HG03432 (cell line): ENCODE measurements at regions not wholly inside any gene's neighbourhood (a gene's known extent, or its start where the extent isn't known, plus 50 kb on each side); places are given as distances from the start of the nearest gene placed in this dataset.
"Not testable (repeated sequence)": the region's sequence is repeated elsewhere in the genome, so short reads cannot be mapped to it uniquely, and the experiment has no call there.

Experiments used
- ATAC-seq: cut with Tn5 transposase; IDR thresholded peaks from one replicate; pipeline ENCODE4 v1.9.1; 2021; ENCODE audit warnings: mild to moderate bottlenecking, moderate library complexity; ENCODE audit not compliant: unreplicated experiment

DNA sequence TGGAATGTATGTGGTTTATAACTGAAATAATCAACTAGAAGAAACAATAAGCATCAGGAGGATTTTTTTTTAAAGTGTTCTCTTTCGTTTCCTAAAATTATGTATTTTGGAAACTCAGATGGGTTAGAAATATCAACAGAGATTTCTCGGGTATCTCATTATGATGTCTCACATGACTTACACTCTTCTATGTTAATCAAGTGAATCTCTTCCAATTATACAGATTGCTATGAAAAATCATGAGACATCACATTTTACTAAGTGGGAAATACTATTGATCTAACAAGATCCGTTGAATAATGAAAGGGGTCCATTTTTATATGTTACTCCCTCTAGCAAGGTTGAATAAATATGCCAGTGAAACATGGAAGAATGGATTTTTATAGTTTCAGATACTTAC lies 54.7 kb upstream of the NRIP1 start:
- no peak for ATAC-seq

DNA sequence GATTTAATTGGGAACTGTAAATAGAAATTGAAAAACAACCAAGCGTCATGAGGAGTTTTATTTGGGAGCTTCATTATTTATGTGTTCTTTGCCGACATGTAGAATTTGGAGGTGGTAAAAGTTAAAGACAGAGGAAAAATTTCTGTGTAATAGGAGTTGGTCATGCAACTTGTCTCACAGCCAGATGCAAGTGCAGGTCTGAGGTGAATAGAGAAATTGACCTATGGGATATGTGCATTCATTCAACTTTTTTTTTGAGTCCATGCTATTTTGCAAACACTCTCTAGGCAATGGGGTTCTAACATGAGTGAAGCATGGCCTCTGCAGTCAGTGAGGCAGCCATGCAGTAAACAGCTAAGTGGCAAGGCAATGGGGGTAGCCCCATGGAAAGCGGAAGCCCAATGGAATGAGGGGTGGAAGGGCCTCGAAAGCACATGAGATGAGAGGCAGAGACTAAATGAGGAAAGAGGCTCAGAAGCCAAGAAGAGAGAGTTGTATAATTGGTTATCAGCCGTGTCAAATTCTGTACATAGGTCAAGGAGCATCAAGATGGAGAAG lies 56.4 kb upstream of the NRIP1 start:
- ATAC-seq = no peak

DNA sequence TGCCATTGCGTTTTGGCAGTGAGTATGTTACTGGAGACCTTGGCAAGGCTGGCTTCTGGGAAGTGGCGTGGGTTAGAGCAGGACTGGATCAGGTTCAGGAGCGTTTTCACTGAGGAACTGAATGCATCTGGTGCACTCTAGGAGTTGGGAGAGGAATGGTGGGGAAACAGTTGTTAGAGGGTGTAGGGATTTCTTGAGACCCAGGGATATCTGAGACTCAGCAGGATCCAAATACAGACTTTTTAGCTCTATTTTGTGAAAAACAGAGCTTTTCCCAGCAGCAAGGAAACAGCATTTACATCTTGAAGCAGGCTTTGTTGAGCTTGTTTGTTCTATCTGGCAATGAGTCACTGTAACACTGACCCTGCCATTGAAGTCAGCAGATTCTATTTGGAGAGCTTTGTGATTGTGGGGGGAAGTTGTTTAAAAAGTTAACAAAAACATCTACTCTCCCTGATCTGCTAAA lies 56.9 kb upstream of the NRIP1 start:
- ATAC-seq = no peak

DNA sequence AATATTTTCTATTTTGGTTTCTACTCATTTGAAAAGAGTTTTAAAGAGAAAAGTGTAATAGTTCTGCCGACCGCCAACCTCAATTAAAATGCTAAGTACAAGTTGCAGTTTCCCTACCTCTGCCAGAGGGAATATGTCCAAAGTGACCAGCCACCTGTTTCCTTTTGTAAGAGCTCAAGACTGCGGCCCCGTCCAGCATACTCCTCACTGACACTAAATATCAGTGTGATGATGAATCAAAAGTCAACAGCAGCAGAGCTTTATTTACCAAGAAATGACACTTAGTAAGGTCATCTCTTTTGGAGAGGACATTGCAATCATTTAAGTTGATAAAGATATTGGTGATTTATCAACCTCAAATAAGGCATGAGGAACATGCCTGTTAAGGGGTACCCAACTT lies 57.4 kb upstream of the NRIP1 start:
- ATAC-seq = no peak

DNA sequence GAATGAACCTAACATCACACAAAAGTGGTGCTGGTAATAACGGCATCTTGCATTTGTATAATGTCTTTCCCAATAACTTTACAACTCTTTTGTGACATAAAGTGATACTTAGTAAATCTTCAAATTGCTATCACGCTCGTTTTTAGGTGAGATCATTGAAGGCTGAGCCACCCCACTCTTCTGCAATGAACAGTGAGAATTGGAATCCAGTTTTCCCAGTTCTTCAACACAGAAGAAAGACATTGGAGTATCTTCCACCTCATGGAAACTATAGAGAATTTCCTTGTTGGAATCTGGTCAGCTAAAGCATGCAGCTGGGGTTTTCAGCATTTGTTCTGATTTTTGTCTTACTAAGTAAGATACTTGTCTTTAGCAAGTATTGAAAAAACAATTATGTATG lies 59.9 kb upstream of the NRIP1 start:
- no peak for ATAC-seq

DNA sequence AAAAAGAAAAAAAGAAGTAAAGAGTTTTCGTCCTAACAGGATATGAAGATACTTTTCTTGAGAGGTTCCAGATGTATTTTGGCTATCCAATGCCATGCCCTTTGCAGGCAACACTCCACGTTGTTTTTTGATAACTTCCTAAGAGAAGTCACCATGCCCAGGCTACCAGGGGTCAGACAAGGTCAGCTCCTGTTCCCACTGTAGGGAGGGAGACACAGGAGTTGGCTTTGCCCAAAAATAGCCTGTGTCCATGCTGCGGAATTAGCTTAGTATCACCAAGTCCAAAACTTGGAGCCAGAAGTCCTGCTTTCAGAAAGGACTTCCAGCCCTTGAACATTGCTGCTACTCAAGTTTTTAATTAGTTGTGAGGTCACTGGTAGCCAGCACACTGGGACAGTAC lies 62.1 kb upstream of the NRIP1 start:
- ATAC-seq = no peak

DNA sequence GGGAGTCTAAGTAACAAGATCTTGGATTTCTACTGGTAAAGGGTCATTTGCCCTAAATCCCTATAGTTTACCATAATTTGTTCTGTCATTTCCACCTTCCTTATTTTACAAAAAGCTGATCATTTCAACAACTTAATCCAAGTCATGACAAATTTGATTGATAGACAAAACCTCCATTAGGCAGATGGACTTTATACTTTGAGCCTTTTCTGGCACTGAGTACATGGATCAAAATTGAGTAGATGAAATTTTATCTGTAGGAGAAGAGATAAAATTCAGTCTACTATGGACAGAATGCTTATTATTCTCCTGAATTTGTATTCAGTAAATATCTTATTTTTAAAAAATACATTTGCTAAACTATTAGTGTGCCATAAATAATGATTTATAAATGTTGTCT lies 62.6 kb upstream of the NRIP1 start:
- no peak for ATAC-seq

DNA sequence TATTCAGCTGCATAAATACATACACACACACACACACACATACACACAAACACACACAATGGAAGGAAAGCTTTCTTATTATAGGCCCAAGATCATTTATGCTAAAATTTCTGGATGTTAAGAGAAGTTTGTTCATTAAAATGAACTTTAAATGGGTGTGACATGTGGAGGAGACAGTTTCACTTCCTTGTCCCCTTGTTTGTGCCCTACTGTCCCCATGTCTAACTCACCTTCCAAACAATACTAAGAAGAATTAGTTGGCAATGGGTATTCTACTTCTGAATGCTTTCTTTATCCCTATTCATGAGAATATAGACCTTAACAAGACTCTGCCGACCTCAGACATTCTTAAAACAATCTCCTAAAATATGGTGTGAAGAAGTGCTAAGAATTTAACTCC lies 63.5 kb upstream of the NRIP1 start:
- ATAC-seq = no peak

DNA sequence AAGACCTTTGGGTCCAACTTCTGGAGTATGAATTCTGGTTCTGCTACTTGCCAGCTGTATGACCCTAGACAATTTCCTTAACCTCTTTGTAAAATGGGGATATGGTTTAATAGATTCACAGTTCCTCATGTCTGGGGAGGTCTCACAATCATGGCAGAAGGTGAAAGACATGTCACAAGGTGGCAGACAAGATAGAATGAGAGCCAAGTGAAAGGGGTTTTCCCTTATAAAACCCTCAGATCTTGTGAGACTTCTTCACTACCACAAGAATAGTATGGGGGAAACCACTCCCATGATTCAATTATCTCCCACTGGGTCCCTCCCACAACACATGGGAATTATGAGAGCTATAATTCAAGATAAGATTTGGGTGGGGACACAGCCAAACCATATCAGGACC lies 63.9 kb upstream of the NRIP1 start:
- ATAC-seq = not testable (repeated sequence)

DNA sequence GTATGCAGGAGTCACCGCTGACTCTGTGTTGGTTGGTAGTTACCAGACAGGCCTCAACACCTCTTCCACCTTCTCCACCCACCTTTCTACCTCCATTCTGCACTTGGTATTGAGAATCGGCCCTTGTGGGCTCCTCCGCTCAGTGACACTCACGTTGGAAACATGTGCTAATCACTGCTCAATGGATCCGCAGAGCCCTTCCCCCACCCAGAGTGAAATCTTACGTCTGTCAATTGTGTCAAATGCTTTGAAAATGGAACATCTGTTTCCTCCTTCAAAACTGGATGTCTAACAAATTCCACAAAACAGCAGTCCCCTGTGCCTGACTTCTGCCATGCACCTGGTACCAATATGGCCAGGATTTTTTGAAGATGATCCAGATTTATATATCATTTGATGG lies 65.5 kb upstream of the NRIP1 start:
- no peak for ATAC-seq

DNA sequence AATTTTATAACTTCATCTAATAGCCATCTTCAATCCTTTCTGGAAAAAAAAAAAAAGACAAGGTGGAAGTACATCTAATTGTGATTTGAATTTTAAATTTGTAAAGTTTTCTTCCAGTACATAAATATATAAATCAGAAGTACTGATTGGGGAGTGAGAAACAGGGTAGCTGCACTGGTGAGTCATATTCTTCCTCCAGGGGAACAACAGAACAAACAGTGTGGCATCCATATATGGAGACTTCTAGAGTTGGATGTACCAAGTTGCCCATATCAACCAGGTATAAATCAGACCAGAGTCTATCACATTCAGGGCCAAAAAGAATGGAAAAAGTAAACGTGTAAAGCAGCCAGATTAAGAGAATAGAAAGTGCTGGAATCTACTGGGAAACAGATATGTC lies 66.0 kb upstream of the NRIP1 start:
- ATAC-seq = no peak

DNA sequence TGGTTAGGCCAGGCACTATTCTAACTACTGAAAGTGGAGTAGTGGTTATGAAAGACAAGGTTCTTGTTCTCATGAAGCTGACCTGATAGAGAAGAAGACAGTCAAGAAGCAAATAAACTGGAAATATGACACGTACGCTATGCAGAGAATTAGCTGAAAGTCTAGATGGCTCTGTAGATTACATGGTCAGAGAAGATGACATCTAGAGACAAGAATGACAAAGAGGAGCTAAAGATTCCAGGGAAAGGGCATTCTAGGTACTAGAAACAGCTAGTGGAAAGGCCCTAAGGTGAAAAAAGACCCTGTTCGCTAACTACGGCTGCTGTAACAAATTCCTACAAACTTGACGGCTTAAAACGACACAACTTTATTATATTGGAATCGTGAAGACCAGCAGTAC lies 68.0 kb upstream of the NRIP1 start:
- no peak for ATAC-seq

DNA sequence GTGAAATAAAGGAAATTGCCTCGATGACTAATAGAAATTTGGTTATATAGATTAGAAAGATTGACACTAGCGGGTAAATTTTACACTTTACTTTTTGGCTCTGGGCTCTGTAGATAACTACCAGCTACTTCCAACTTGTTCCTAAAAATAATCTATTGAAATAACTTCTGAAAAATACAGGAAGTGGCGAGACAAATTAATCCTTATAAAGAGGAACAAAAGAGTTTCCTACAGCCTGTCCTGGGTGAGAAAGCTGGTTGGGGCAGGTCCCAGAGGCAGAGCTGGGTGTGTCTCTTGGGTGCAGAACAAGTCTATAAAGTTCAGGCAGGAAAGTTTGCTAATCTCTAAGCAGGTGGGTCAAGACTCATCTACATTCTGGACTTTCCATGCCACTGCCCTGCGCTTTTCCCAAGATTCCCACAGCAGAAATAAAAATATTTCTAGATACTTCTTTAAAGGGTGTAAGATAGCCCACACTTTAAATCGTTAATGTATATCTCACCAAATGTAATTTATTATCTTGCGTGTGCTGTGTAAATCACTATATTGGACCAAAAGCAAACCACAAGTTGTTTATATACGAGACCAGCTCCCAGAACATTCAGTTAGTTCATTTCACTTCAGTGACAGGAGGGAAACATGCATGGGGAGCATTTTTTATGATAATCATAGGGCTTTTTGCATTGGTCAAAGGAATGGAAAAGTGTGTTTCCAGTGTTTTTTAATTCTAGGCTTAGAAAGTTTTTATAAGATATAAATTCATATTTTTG lies 70.1 kb upstream of the NRIP1 start:
- ATAC-seq = no peak

DNA sequence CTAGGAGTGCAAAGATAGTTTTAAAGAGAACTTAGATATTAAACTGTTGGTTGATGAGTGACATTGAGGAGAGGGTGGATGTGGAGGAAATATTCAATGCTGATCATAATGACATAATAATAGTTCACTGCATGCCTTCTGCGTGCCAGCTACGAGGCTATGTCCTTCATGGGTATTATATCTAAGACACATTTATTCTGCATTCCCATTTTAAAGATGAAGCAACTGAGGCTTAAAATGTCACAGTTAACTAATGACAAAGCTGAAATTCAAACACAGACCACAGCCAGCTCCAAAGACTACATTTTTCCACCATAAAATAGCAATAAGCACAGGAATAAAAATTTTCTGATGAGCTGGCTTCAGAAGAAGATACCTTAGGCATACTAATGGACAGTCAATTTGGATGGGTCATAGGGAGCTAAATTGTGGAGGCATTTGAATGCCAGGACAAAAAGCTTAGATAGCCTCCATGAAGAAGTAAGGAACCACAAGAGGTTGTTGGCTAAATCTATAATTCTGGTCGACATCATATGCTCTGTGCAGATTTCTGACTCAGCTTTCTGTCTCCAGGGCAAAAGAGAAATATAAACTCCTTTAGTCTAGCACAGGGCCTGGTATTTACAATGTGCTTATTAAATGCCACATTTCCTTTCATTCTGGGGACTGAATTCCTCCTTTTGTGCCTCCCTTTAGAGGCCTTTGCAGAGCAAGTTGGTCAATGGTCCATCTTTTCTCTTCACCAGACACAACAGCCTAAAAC lies 71.2 kb upstream of the NRIP1 start:
- no peak for ATAC-seq

DNA sequence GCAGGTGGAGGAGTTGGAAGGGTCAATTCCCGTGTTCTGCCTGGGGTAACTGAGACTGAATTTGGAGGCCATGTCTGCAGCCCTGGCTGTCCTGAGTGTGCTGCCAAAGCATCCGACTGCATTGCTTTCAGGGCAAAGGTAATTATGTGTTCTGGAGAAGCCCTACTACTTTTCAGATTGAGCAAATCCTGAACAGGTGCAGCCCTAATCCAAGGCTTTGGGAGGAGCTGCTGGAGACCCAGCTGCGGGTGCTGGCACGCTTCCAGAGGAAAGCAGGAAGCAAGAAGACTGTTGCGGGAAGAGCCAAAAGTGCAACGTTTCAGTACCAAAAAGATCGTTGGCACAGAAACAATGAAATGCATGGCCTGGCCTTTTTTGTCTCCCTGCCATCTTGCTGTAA lies 73.7 kb upstream of the NRIP1 start:
- ATAC-seq = no peak

DNA sequence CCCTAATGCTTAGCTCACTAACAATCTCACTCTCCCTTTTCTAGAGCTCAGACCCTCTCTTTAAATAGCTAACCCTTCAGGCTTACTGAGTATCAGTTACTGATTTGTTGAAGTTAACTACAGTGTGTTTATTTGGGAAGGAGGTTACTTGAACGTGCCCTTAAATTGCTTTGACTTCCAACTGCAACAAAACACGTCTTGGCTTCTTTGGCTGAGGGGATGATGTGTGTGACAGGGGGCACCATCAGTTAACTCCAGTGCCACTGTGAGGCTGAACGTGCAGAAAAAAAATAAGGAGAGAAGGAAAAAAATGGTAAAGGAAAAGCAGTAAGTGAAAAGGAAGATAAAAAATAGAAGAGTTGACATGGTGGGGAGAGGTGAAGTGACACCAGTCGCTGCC lies 75.1 kb upstream of the NRIP1 start:
- ATAC-seq = no peak

DNA sequence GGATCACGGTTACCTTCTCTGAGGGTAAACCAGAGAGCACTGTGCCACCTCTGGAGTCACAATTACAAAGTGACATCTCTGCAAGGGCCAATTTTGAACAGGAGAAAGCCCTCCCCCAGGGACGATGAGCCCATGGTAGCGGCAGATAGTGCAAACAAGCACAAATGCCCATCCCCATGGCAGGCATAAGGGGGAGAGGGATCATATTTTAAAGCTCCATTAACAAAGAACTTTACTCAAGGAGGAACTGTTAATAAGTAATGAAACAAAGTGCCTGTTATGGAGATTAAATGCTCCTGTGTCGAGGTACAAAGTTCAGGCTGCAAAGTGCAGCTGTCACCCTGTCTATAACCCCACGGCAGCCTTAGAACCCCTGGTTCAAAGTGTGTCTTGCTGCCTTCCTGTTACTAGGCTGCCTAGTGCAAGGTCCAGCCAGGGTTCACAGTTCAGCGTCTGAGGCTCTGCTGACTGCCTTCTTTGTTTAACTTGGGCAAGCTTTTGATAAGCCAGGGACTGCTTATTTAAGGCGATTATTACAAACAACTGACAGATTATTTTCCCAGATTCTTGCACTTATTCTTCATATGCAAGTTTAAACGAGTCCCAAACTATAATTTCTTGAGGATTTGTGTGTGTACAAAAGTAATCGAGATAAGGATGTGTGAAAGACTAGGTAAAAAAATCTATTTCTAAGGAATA lies 75.7 kb upstream of the NRIP1 start:
- ATAC-seq = no peak

DNA sequence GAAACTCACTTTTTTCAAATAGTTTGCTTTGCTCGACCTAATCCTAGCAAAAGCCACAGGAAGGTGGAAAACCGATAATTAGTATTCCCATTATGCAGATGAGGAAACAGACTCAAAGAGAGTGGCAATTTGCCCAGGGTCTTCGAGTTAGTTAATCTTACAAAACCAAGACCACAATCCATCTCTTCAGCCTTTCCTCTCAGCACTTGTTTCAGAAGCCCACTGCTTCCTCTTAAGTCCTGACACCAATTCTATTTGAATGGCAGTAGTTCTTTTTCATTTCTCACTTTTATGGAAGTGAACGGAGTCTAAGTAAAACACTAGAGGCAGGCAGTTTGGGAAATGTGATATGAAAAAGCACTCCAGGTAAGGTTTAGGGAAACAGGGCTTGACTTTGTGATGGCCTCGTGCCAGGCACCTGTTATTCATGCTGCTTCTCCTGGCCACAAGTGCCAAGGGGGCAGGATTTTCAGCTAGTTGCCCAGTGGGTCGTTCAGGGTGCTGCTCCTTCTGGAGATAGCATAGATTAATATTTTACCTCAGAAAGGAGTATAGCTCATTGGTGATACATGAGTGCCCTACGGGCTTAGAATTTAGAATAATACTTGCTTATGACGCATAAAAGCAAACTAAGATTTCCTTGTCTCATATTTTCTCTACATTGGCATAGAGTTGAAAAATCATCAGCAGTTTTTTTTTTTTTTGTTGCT lies 76.6 kb upstream of the NRIP1 start:
- no peak for ATAC-seq

DNA sequence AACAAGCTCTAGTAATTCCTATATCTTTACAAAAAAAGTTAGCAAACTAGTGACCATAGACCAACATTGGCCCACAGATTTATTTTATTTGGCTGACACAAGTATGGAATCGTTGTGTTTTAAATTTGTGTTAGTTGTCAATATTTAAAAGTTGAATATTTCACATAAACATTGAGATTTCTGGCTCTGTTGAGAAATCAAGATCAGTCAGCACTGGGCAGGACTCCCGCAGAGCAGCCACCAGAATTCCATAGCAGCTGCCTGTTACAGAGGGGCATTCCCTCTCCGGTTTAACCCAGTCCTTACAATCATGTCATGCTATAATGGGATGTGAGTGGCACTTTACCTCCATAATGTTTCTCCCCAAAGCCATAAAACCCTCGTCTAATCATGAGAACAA lies 79.2 kb upstream of the NRIP1 start:
- ATAC-seq = no peak

DNA sequence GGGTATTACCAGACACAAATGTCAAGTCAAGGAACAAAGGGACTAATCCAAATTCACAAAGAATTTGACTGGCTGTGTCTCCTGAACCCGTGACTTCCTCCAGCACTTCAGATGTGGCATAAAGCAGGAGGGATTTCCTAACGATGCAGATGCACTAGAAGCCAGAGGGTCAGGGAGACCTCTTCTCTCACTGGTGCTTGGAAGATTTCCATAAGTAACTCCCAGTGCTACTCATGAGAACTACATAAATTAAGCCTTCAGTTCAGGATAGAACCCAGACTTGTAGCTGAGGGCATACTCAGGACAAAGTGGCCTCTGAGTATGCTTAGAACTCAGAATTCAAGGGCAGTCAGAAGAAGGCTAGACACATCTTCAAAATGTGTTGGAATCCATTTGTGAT lies 83.6 kb upstream of the NRIP1 start:
- no peak for ATAC-seq
